IMR-90 (cell line): ENCODE measurements at regions not wholly inside any gene's neighbourhood (a gene's known extent, or its start where the extent isn't known, plus 50 kb on each side); places are given as distances from the start of the nearest gene placed in this dataset.

Source experiments
- CTCF ChIP-seq: conservative IDR thresholded peaks from 2 replicates; pipeline ENCODE4 v1.5.1; 2012; ENCODE audit warnings: mild to moderate bottlenecking, low read depth, low read length, improper control_type of control experiment
- POLR2A ChIP-seq: IDR thresholded peaks from 2 replicates; pipeline ENCODE4 v1.6.1; 2012; ENCODE audit warnings: mild to moderate bottlenecking, low read depth, low read length
- RAD21 ChIP-seq: IDR thresholded peaks from 2 replicates; pipeline ENCODE4 v1.6.1; 2012; ENCODE audit warnings: low read length, improper control_type of control experiment
- RCOR1 ChIP-seq: IDR thresholded peaks from 2 replicates; pipeline ENCODE4 v1.6.1; 2012; ENCODE audit warnings: mild to moderate bottlenecking, low read length, improper control_type of control experiment; ENCODE audit not compliant: insufficient replicate concordance

- TF ChIP-seq RAD21 (no peak), CTCF (no peak), POLR2A (no peak), RCOR1 (no peak)
These were observed 199.6 kb upstream of the CBLB start for GRCh38 chr3:106068381-106068780.
